RCC 7860 (cell line): ENCODE measurements at regions not wholly inside any gene's neighbourhood (a gene's known extent, or its start where the extent isn't known, plus 50 kb on each side); places are given as distances from the start of the nearest gene placed in this dataset.
A peak's percentile ranks its signal among the peaks of the same experiment; 100 is the strongest.
"Not testable (repeated sequence)": the region's sequence is repeated elsewhere in the genome, so short reads cannot be mapped to it uniquely, and the experiment has no call there.

ENCODE experiments used
- DNase-seq: peaks from one replicate; pipeline ENCODE4 v3.0.0-alpha.2; 2015; ENCODE audit warnings: low spot score
- FAIRE-seq: peaks from 2 replicates; lab custom pipeline; 2012; peaks lifted over from hg19 to GRCh38; lab: Jason Lieb, UNC

DNA sequence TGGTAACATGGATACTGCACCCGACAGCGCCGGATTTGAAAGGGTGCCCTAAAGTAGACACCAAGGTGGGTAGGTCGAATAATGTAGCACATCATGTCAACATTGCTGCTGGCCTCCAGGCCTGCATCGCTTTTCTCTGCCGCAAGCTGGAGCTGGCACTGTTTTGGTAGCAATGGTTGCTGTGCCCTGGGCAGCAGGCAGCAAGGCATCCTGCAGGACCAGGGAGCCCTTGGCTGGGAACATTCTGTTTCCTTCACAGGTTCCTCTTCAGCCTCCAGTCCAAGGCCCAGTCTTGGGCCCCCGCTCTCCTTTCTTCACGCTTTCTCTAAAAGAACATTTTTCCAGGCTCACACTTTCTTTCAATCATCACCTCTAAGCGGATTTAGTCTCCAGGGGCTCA lies 365.8 kb upstream of the JARID2 start:
- no peak for FAIRE-seq
- DNase-seq = no peak

DNA sequence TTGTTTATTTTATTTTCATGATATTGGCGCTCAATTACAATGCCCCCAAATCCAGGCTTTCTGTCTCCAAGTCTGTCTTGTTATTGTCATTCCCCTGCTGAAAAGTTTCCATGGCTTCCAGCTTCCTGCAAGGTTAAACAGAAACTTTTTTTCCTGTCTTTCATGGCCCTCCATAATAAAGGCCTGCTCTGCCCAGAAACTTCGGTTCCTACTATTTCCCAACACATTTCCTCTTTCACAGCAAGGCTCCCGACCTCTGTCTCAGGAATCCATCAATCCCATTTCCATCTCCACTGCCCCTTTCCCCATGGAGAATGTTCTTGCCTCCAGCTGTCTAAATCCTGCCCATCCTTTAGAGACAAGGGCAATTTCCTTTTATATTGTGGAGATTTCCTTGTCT lies 365.2 kb upstream of the JARID2 start:
- DNase-seq = no peak
- FAIRE-seq = no peak

DNA sequence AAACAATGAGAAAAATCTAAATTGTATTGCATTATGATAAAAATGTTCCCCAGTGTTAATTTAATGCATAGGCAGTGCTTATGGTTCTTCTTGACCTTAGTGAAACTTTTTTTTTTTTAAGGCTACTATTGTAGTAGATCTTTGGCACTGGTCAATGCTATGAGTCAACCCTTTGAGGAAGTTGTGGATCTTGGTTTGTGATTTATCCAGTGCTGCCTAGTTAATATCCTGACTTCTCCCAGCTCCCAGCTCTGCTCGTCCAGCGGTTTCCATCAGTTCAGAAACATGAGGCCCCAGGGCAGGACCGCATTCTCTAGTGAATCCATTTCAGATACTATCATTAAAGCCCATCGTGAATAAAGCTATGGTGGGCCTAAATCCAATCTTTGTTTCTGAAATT lies 364.5 kb upstream of the JARID2 start:
- FAIRE-seq = peak; percentile 82
- DNase-seq = peak; percentile 45

DNA sequence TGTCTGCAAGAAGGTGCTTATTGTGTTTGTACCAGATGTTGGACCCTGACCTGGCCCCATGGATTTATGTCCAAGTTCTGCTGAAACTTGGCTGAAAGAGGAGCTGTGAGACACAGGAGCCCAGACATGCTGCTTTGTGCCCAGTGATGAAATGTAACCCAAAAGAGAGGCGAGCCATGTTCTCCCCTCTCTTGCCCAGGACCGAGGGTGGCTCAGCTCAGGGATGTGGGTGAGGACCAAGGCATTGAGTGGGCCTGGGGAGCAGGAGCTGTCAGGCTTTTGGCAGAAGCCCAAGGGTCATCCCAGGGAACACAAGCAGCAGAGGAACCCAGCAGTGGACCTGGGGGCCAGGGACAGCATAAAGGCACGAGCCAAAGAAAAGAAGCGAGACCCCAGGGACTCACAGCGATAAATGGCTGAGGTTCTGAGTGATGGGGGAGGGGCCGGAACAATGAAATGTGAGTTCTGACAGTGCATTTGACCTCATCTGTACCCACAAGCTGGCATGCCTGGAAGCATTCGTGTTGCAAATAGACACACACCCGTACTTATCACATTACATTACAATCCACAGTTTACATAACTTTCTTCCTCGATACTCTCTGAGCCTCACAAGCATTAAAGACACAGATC lies 363.4 kb upstream of the JARID2 start:
- DNase-seq = no peak
- no peak for FAIRE-seq

DNA sequence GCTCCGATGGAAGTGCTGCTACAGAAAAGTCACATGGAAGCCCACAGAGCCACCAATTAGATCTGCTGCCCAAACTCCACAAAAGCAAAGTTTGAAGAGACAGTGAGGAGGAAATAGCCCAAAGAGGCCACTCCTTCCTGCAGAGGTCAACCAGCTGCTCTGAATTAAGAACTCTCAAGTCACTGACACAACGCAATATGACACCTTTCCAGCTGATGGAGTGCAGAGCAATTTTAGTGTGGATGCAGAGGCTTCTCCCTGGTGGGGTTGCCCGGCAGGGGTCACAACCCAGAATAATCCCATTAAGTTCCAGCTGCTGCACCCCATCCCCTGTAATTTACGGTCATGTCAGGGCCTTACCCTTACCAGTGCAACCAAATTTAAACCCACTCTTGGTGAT lies 361.9 kb upstream of the JARID2 start:
- FAIRE-seq = no peak
- DNase-seq = no peak

DNA sequence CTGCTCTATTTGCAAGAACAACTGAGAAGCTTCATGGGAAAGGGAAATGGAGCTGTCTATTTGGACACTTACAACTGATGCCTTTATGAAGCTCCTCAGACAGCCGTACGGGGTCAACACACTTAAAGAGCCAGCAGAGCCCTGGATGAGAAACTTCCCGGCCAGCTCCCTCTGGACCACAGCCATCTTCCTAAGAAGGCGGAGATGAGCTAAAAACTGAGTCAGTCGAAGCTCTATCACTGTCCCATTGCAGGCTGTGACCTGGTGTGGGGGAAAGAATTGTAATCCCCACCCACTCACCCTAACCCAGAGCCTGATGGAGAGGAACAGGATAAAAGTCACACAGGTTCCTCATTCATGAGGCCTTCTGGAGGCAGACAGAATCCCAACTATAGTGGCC lies 360.4 kb upstream of the JARID2 start:
- FAIRE-seq (no peak), DNase-seq (no peak)

DNA sequence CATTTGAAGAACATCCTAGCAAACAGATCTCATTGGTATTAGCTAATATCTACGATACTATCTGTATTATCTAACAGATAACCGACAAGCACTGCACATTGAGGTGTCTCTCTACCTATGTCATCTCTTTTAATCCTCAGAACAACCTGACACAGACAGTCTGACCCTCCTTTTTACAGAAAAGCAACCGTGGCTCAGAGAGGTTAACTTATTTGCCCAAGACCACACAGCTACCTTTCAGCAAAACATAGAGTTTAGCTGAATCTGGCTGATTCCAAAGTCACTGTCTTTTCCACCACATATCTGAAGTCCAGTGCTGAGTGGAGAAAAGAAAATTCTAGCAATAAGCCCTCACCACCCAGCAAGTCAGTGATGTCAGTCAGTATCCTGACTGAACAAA lies 358.7 kb upstream of the JARID2 start:
- no peak for DNase-seq
- FAIRE-seq = no peak

DNA sequence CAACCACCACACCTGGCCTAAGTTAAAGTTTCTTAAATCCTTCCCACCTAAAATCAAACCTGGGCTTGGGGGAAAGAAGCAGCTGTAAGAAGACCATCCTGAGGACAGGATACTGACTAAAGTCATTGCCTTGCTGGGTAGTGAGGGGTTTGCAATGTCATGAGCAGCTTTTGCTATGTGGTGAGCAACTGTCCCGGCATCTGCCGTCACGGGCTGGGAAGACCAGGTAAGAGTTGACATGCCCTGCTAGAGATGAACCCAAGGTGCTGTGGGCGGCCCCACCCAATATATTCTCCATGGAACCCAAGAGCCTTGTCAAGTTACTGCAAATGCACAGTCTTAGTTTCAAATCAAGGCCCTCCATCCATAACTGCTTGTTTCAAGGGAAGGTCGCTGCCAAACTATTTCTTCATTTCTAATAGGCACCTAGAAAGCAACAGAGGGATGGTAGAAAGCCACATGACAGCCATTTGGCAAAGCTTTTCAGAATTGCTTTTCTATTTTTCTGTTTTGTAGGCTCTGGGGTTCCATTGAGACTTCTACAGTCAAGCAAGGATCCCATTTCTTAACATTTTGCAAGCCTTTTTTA lies 357.8 kb upstream of the JARID2 start:
- FAIRE-seq (no peak), DNase-seq (no peak)

DNA sequence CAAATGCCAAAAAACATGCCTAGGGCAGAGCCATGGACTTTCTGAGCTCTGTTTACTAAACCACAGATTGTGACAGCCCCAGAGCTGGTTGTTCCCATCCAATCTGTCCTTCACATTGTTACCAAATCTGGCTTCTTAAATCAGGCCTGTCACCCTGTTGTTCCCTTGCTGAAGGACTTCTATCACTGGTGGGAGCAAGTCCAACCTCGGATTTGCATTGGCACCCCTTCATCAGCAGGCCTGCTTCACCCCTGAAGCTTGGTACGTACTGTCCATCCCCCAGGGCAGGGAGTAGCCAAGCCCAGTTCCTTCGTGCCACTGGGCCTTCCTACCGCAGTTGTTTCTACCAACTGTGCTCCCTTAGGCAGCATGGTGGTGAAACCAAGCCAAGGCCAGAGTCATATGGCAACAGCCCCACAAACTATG lies 357.3 kb upstream of the JARID2 start:
- FAIRE-seq (no peak), DNase-seq (no peak)

DNA sequence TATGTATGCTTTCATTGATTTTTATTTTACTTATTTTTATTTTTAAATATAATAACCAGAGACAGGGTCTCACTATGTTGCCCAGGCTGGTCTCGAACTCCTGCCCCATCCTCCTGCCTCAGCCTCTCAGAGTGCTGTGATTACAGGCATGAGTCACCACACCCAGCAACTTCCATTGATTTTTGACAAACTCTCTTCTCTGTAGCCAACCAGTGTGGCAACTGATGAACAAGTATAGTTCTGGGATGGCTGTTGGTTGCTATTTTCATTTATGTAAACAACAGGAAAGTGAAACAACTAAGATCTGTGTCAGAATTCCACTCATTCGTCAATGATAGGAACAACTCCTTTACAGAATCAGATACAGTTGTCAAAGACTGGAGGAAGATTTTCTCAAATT lies 356.7 kb upstream of the JARID2 start:
- FAIRE-seq (no peak), DNase-seq (no peak)

DNA sequence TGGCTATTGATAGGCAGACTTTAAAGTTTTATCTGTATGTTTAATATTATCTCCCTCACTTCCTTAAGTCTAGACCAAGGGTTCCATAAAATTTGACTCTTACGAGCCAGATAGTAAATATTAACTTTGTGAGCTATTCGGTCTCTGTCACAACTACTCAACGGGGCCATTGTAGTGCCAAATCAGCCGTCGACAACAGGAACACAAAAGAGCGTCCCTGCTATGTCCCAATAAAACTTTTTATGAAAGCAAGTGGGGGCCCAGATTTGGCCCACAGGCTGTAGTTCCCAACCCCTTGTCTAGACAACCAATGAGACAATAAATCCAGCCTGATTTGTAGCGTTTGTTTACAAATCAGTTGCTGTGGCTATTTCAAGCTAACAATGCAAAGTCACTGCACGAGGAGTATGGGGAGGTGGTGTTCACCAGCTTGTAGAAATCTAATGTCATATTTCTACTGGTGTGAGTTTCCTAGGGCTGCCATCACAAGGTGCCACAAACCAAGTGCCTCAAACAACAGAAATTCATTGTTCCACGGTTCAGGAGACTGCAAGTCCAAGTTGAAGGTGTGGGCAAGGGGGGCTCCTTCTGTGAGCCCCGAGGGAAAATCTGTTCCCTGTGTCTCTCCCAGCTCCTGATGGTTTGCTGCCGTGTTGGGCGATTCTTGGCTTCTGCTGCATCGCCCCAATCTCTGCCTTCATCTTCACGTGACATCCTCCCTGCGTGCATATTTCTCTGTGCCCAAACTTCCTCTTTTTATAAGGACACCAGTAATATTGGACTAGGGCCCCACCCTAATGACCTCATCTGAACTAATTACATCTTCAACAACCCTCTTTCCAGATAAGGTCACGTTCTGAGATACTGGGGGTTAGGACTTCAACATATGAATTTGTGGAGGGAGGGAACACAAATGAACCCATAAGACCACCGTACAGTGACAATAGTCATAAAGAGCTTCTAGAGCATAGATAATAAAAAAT lies 356.0 kb upstream of the JARID2 start:
- no peak for DNase-seq

DNA sequence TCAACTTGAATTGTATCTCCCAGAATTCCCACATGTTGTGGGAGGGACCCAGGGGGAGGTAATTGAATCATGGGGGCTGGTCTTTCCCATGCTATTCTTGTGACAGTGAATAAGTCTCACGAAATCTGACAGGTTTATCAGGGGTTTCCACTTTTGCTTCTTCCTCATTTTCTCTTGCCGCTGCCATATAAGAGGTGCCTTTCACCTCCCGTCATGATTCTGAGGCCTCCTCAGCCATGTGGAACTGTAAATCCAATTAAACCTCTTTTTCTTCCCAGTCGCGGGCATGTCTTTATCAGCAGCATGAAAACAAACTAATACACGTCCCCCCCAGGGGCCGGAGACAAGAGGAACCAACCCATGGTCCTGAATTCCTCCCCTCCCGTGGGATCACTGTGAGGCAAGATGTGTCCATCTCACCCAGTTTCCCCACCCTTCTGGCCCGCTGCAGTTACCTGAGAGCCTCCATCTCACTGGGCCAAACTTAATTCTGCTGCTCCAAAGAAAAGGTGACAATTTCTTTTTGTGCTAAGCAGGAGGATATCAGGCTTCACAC lies 354.0 kb upstream of the JARID2 start:
- not testable (repeated sequence) for FAIRE-seq

More for the DNA sequence above, 356.0 kb upstream of the JARID2 start:
- FAIRE-seq = no peak

DNA sequence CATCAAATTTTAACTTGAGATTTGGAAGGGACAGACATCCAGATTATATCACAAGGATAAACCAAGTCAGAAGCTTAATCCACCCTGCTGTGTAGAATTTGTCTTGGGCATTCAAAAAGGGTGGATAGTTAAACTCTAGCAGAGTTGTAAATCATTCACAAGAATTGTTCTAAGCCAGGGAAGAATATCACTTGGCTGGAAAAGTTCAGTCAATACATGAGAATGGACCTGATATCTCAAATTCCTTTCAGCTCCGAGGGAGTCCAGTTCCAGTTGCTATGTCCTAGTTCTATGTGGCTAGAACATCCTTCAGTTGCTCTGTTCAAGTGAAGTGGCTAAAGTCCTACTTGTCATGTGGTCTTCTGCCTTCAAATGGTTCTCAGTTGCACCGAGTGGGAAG lies 351.8 kb upstream of the JARID2 start:
- no peak for DNase-seq
- FAIRE-seq = no peak

More for the DNA sequence above, 354.0 kb upstream of the JARID2 start:
- not testable (repeated sequence) for DNase-seq

DNA sequence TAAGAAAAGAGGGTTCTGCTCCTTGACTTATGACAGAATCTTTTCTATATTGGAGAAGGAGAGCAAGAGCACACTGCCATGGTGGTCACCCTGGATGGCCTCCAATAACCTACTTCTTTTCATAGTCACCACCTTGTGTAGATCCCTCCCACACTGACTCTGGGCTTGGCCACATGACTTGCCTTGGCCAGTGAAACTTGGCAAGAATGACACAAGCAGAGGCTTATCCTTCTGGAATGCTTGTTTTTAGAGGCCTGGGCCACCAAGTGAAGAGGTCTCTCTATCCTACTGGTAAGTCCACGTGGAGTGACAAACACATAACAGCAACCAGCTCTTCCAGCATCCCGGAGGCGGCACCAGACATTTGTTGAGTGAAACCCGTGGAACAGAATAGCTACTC lies 349.4 kb upstream of the JARID2 start:
- FAIRE-seq = no peak
- no peak for DNase-seq

DNA sequence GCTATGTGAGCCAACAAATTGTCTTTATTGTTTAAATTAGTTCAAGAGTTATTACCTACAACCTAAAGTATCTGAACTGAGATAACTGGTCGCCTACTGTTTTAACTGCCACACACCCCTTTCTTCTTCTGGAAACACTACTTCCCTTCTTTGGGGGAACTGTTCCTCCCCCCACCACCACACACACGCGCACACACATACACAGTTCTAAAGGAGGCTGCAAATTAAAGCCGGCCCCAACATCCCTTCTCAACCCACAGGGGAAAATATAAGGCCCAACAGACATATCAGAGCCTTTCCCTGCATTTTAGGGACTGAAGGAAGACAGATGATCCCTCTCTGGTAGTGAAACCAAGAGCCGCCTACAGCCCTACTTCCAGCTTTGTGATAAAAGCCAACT lies 348.0 kb upstream of the JARID2 start:
- no peak for DNase-seq
- no peak for FAIRE-seq

DNA sequence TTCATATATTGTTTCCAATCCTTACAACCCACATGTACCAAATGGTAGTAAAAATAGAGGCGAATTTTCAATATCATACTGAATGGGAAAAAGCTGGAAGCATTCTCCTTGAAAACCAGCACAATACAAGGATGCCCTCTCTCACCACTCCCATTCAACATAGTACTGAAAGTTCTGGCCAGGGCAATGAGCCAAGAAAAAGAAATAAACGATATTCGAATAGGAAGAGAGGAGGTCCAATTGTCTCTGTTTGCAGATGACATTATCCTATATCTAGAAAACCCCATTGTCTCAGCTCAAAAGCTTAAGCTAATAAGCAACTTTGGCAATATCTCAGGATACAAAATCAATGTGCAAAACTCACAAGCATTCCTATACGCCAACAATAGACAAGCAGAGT lies 346.4 kb upstream of the JARID2 start:
- not testable (repeated sequence) for DNase-seq, FAIRE-seq

DNA sequence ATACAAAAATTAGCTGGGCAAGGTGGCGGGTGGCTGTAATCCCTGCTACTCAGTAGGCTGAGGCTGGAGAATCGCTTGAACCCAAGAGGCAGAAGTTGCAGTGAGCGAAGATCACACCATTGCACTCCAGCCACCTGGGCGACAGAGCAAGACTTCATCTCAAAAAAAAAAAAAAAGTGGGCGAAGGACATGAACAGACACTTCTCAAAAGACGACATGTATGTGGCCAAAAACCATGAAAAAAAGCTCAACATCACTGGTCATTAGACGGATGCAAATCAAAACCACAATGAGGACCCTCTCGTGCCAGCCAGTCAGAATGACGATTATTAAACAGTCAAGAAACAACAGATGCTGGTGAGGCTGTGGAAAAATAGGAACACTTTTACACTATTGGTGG lies 344.9 kb upstream of the JARID2 start:
- no peak for DNase-seq
- no peak for FAIRE-seq

DNA sequence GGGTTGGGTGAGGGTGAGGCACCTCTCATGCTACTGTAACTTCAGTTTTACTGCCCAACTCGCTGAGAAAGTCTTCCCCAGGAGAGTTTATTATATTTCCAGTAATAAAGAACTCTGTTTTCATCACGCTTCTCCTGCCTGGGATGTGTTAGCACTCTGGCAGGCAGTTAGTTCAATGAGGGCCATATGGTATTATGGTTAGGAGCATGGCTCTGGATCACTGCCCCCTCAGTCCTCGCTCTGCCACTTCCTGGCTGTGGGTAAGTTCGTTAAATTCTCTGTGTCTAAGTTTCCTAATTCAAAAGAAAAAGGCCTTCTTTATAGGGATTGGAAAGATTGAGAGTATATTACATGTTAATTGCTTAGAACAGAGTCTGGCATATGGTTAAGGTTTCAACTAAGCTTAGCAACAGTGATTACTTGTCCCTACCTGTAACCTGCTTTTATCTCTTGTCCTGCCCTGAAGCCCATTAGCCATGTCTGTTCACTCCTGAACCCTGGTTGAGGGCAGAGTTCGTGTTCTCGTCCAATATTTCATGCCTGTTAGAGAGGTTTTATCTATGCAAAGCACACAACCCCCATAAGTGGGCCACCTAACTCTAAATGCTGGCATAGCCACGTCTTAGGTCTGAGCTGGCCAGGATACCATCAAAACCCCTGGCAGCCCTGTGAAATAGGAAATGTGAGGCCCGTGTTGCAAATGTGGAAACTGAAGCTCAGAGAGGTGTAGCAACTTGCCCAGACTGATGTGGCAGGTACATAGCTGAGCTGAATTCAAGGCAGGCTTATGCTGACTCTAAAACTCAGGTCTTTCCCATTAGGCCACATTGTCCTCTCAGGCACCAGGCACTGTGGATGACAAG lies 342.5 kb upstream of the JARID2 start:
- DNase-seq (no peak), FAIRE-seq (no peak)

DNA sequence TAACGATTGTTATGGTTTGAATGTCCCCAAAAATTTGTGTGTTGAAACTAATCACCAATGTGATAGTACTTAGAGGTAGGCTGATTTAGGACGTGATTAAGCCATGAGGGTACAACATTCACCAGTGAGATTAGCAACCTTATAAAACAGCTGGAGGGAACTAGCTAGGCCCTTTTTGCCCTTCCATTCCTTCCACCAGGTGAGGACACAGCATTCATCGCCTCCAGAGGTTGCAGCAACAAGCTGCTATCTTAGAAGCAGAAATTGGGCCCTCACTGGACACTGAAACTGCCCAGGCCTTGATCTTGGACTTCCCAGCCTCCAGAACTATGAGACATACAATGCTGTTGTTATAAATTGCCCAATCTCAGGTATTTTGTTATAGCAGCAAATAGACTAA lies 340.7 kb upstream of the JARID2 start:
- FAIRE-seq (no peak), DNase-seq (no peak)

DNA sequence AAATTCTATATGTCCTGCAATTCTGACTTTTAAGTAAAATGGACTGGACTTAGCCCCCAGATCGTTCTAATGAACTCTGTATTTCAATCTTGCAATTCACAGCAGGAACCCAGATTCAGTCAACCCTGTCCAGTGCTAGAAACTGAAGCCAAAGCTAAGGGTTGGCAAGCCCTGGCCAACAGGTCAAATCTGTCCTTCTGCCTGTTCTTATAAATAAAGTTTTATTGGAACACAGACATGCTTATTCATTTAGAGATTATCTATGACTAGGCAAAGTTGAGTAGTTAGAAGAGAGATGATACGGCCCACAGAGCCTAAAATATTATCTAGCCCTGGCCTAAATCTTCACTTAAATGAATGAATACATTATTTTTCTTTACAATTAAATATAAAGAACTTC lies 339.2 kb upstream of the JARID2 start:
- no peak for DNase-seq
- FAIRE-seq = no peak
